ENCODE measurements at regions not wholly inside any gene's neighbourhood (a gene's known extent, or its start where the extent isn't known, plus 50 kb on each side); places are given as distances from the start of the nearest gene placed in this dataset.
A peak's percentile ranks its signal among the peaks of the same experiment; 100 is the strongest.

DNA sequence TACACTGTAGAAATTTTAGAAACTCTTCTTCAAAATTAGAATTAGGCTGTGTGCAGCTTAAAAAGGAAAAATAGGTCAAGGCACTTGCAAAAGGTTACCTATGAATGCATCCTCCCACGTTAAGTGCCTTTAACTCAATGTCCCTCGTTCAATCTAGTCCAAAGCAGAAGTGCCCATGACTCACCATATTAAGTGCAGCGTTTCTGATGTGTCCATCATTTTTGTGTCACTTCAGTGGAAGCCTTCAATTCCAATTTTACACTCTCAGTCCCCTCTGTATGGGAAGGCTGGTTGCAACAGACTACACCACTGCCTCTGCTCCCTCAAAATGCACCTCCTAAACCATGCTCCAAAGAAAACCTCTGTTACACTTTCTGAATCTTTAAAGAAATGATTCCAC lies 53.4 kb downstream of the FOXB1 start:
- no peak for DNase-seq
- Histone ChIP-seq H3K9me3 (replicated peaks; ENCODE audit: control insufficient read depth, low read depth, low read length) (peaks cover 2% of the 10 kb centered on the region), H3K4me1 (ENCODE audit: control insufficient read depth, insufficient read depth, low read length) (no peaks in the 10 kb centered on the region), H3K4me3 (ENCODE audit: low read length) (no peak overlapping the region), H3K27ac (ENCODE audit: low read length) (no peak overlapping the region), H3K27me3 (ENCODE audit: control insufficient read depth, insufficient read depth, low read length) (no peaks in the 10 kb centered on the region), H3K36me3 (ENCODE audit: control insufficient read depth, insufficient read depth, low read length) (no peaks in the 10 kb centered on the region)
- 71% methylated on average over 3 of the region's 3 CpGs for WGBS (ENCODE audit: insufficient coverage)

DNA sequence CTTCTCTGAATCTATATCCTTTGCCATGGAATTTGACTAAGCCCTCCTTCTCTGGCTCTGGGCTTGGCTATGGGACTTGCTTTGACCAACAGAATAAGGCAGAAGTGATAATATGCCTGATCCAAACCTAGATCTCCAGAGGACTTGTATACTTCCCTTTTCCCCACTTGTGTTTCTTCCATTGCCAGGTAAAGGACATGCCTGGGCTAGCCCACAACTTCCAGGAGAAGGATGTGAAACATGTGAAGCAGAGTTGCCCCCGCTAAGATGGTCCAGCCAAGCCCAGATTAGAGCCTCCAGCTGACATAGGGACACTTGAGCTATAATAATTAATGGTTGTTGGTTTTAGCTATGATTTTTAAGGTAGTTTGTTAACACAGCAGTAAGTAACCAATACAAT lies 55.1 kb downstream of the FOXB1 start:
- no peaks in the 10 kb centered on the region for H3K36me3 ChIP-seq (ENCODE audit: control insufficient read depth, insufficient read depth, low read length)
- H3K27ac ChIP-seq (ENCODE audit: low read length): no peak overlapping the region
- peaks cover 2% of the 10 kb centered on the region for H3K9me3 ChIP-seq (replicated peaks; ENCODE audit: control insufficient read depth, low read depth, low read length)
- H3K27me3 ChIP-seq (ENCODE audit: control insufficient read depth, insufficient read depth, low read length): no peaks in the 10 kb centered on the region
- 100% methylated on average over 1 of the region's 1 CpG for WGBS (ENCODE audit: insufficient coverage)
- H3K4me3 ChIP-seq (ENCODE audit: low read length): no peak overlapping the region
- no peak for DNase-seq
- H3K4me1 ChIP-seq (ENCODE audit: control insufficient read depth, insufficient read depth, low read length): no peaks in the 10 kb centered on the region

GRCh38 chr15:60061758-60062157 lies 57.6 kb downstream of the FOXB1 start:
- no peak overlapping the region for H3K4me3 ChIP-seq (ENCODE audit: low read length)
- H3K36me3 ChIP-seq (ENCODE audit: control insufficient read depth, insufficient read depth, low read length): no peaks in the 10 kb centered on the region
- WGBS (ENCODE audit: insufficient coverage): no CpG with 5 or more reads among the region's 1 CpG
- no peaks in the 10 kb centered on the region for H3K27me3 ChIP-seq (ENCODE audit: control insufficient read depth, insufficient read depth, low read length)
- no peaks in the 10 kb centered on the region for H3K4me1 ChIP-seq (ENCODE audit: control insufficient read depth, insufficient read depth, low read length)
- DNase-seq: no peak
- no peak overlapping the region for H3K27ac ChIP-seq (ENCODE audit: low read length)
- peaks cover 2% of the 10 kb centered on the region for H3K9me3 ChIP-seq (replicated peaks; ENCODE audit: control insufficient read depth, low read depth, low read length)

GRCh38 chr15:60062826-60063225 lies 58.7 kb downstream of the FOXB1 start:
- no peak overlapping the region for H3K27ac ChIP-seq (ENCODE audit: low read length)
- H3K36me3 ChIP-seq (ENCODE audit: control insufficient read depth, insufficient read depth, low read length): no peaks in the 10 kb centered on the region
- peaks cover 2% of the 10 kb centered on the region for H3K9me3 ChIP-seq (replicated peaks; ENCODE audit: control insufficient read depth, low read depth, low read length)
- H3K4me3 ChIP-seq (ENCODE audit: low read length): no peak overlapping the region
- no peak for DNase-seq
- H3K27me3 ChIP-seq (ENCODE audit: control insufficient read depth, insufficient read depth, low read length): no peaks in the 10 kb centered on the region
- H3K4me1 ChIP-seq (ENCODE audit: control insufficient read depth, insufficient read depth, low read length): no peaks in the 10 kb centered on the region
- WGBS (ENCODE audit: insufficient coverage): 86% methylated on average over 1 of the region's 3 CpGs

- WGBS (ENCODE audit: insufficient coverage): 71% methylated on average over 3 of the region's 7 CpGs
- Histone ChIP-seq H3K36me3 (ENCODE audit: control insufficient read depth, insufficient read depth, low read length) (no peaks in the 10 kb centered on the region), H3K4me1 (ENCODE audit: control insufficient read depth, insufficient read depth, low read length) (no peaks in the 10 kb centered on the region), H3K9me3 (replicated peaks; ENCODE audit: control insufficient read depth, low read depth, low read length) (peaks cover 2% of the 10 kb centered on the region), H3K4me3 (ENCODE audit: low read length) (no peak overlapping the region), H3K27ac (ENCODE audit: low read length) (no peak overlapping the region), H3K27me3 (ENCODE audit: control insufficient read depth, insufficient read depth, low read length) (no peaks in the 10 kb centered on the region)
- no peak for DNase-seq
These were observed 61.8 kb downstream of the FOXB1 start for GRCh38 chr15:60065951-60066350.

- no peak for DNase-seq
- H3K4me3 ChIP-seq (ENCODE audit: low read length): no peak overlapping the region
- no peaks in the 10 kb centered on the region for H3K27me3 ChIP-seq (ENCODE audit: control insufficient read depth, insufficient read depth, low read length)
- WGBS (ENCODE audit: insufficient coverage): 57% methylated on average over 4 of the region's 8 CpGs
- H3K4me1 ChIP-seq (ENCODE audit: control insufficient read depth, insufficient read depth, low read length): no peaks in the 10 kb centered on the region
- H3K9me3 ChIP-seq (replicated peaks; ENCODE audit: control insufficient read depth, low read depth, low read length): no peaks in the 10 kb centered on the region
- H3K36me3 ChIP-seq (ENCODE audit: control insufficient read depth, insufficient read depth, low read length): no peaks in the 10 kb centered on the region
- H3K27ac ChIP-seq (ENCODE audit: low read length): no peak overlapping the region
These were observed 66.9 kb downstream of the FOXB1 start for GRCh38 chr15:60070838-60071493.

GRCh38 chr15:60072826-60073465 lies 68.8 kb downstream of the FOXB1 start:
- WGBS (ENCODE audit: insufficient coverage): 89% methylated on average over 3 of the region's 5 CpGs
- DNase-seq: no peak
- H3K27ac ChIP-seq (ENCODE audit: low read length): no peak overlapping the region

GRCh38 chr15:60073466-60073840 lies 69.3 kb downstream of the FOXB1 start:
- 80% methylated on average over 3 of the region's 3 CpGs for WGBS (ENCODE audit: insufficient coverage)
- Histone ChIP-seq H3K27ac (ENCODE audit: low read length) (no peak overlapping the region), H3K4me1 (ENCODE audit: control insufficient read depth, insufficient read depth, low read length) (no peaks in the 10 kb centered on the region)

More at GRCh38 chr15:60072826-60073465, 68.8 kb downstream of the FOXB1 start:
- Histone ChIP-seq H3K4me1 (ENCODE audit: control insufficient read depth, insufficient read depth, low read length) (no peaks in the 10 kb centered on the region), H3K9me3 (replicated peaks; ENCODE audit: control insufficient read depth, low read depth, low read length) (no peaks in the 10 kb centered on the region), H3K36me3 (ENCODE audit: control insufficient read depth, insufficient read depth, low read length) (no peaks in the 10 kb centered on the region), H3K27me3 (ENCODE audit: control insufficient read depth, insufficient read depth, low read length) (no peaks in the 10 kb centered on the region), H3K4me3 (ENCODE audit: low read length) (no peak overlapping the region)

DNA sequence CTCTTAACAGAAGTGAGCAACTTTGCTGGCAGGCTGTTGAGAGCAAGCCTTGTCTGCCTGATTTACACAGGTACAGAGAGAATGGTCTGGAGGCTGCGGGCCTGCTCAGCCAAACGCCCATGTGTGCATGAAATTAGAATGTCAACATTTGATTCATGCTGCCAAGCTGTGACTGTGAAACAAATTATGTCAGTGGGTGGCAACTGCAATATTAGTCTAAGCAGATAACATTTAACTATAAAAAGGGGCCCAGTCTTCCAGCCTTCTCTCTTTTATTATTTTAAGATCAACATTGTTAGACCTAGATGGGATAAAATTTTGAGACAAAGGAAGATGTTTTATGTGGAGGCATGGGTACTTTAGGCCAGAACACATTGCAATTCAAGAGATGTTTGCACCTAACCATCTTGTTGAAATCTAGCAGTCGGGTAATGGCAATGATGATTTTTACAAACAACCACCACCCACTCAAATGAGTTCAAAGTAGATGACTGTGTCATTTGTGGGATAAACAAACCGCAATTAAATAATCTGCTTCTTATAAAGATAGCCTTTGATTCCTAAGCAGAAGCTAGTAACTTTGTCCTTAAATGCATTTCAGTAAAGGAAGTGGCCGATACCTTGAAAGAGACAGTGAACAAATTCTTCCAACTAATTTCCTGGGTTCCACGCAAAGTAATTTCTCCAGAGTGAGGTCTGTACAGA lies 70.2 kb downstream of the FOXB1 start:
- no CpG with 5 or more reads among the region's 6 CpGs for WGBS (ENCODE audit: insufficient coverage)
- Histone ChIP-seq H3K9me3 (replicated peaks; ENCODE audit: control insufficient read depth, low read depth, low read length) (no peaks in the 10 kb centered on the region), H3K4me3 (ENCODE audit: low read length) (no peak overlapping the region), H3K36me3 (ENCODE audit: control insufficient read depth, insufficient read depth, low read length) (no peaks in the 10 kb centered on the region), H3K27ac (ENCODE audit: low read length) (no peak overlapping the region), H3K27me3 (ENCODE audit: control insufficient read depth, insufficient read depth, low read length) (no peaks in the 10 kb centered on the region), H3K4me1 (ENCODE audit: control insufficient read depth, insufficient read depth, low read length) (no peaks in the 10 kb centered on the region)
- DNase-seq: peak; percentile 27

More at GRCh38 chr15:60073466-60073840, 69.3 kb downstream of the FOXB1 start:
- Histone ChIP-seq H3K4me3 (ENCODE audit: low read length) (no peak overlapping the region), H3K27me3 (ENCODE audit: control insufficient read depth, insufficient read depth, low read length) (no peaks in the 10 kb centered on the region), H3K9me3 (replicated peaks; ENCODE audit: control insufficient read depth, low read depth, low read length) (no peaks in the 10 kb centered on the region), H3K36me3 (ENCODE audit: control insufficient read depth, insufficient read depth, low read length) (no peaks in the 10 kb centered on the region)
- no peak for DNase-seq

- DNase-seq: no peak
- no peaks in the 10 kb centered on the region for H3K27me3 ChIP-seq (ENCODE audit: control insufficient read depth, insufficient read depth, low read length)
- no peaks in the 10 kb centered on the region for H3K4me1 ChIP-seq (ENCODE audit: control insufficient read depth, insufficient read depth, low read length)
- no peak overlapping the region for H3K4me3 ChIP-seq (ENCODE audit: low read length)
- no peak overlapping the region for H3K27ac ChIP-seq (ENCODE audit: low read length)
- H3K9me3 ChIP-seq (replicated peaks; ENCODE audit: control insufficient read depth, low read depth, low read length): no peaks in the 10 kb centered on the region
- H3K36me3 ChIP-seq (ENCODE audit: control insufficient read depth, insufficient read depth, low read length): no peaks in the 10 kb centered on the region
- WGBS (ENCODE audit: insufficient coverage): 50% methylated on average over 1 of the region's 5 CpGs
These were observed 71.9 kb downstream of the FOXB1 start for GRCh38 chr15:60076045-60076444.

All from muscle of leg (tissue), 3 donors.